ENCODE measurements at regions not wholly inside any gene's neighbourhood (a gene's known extent, or its start where the extent isn't known, plus 50 kb on each side); places are given as distances from the start of the nearest gene placed in this dataset.

DNA sequence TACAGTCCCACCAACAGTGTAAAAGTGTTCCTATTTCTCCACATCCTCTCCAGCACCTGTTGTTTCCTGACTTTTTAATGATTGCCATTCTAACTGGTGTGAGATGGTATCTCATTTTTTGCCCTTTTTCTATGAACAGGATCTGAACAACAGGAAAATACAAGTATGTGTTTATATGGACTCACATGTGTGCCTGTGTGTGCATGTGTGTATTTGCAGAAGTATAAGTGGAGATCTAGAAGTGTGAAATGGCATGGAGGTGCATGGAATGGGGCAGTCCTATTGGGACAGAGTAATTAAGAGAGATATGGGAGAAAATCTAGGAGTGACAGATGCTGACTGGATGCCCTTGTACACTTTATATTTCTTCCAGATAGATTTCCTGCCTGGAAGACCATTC is 111.6 kb upstream of the PCGF5 start:
- Histone ChIP-seq H3K9me3 (no peaks in the 10 kb centered on the region), H3K4me3 (ENCODE audit: control insufficient read depth in 1 of 2, extremely low read depth in 1 of 2, low read length in 1 of 2) (no peak overlapping the region), H3K4me1 (ENCODE audit: control insufficient read depth in 1 of 2, extremely low read depth in 1 of 2, insufficient read depth in 2 of 2, low read length in 2 of 2) (peaks cover 2 to 3% of the 10 kb centered on the region in 2 experiments), H3K27me3 (replicated peaks in 1 of 2; ENCODE audit: control insufficient read depth in 2 of 2, extremely low read depth in 1 of 2, insufficient read depth in 2 of 2, low read length in 1 of 2) (no peaks in the 10 kb centered on the region), H3K27ac (ENCODE audit: low read length) (no peak overlapping the region), H3K36me3 (ENCODE audit: control insufficient read depth in 2 of 2, extremely low read depth in 1 of 2, insufficient read depth in 1 of 2, low read length in 1 of 2) (no peaks in the 10 kb centered on the region)
- ChIA-PET CTCF (interaction anchor here in 1 of 2 donors (0.6 kb wide), 1 partner anchor 20 kb away, joined by 3 read pairs; no protein-coding TSS in a partner anchor), POLR2A (no interaction called here)
- Mint-ChIP-seq H3K4me1 (peaks cover 3 to 12% (median 11%) of the 10 kb centered on the region in 3 donors), H3K36me3 (no peaks in the 10 kb centered on the region), H3K27me3 (peaks cover 0 to 2% of the 10 kb centered on the region in 2 donors), H3K27ac (no peak overlapping the region), H3K9me3 (peaks cover 0 to 6% (median 0%) of the 10 kb centered on the region in 3 donors), H3K4me3 (no peak overlapping the region)
- ATAC-seq (replicated peaks in 1 of 4) (no peak), DNase-seq (no peak)

DNA sequence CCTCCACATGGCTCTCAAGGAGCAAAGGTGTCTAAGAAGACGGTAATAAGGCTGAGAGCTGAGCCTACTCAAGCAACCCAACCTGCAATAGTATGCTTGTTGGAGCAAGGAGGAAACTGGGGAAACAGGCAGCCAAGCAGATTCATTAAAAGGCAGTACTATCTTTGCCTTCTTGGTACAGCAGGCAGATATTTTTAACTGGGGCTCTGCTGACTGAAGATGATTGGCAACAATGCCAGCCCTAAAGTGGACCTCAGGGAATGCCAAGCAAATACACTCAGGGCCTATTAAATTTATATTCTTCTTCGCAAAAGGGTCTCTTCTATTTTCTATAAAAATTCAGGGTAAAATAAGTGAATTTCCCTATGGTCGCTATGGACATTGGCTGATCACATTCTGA is 109.4 kb upstream of the PCGF5 start:
- POLR2A ChIA-PET: no interaction called here
- H3K4me3 ChIP-seq (ENCODE audit: control insufficient read depth in 1 of 2, extremely low read depth in 1 of 2, low read length in 1 of 2): no peak overlapping the region
- no peaks in the 10 kb centered on the region for H3K9me3 ChIP-seq
- no peaks in the 10 kb centered on the region for H3K27me3 ChIP-seq (replicated peaks in 1 of 2; ENCODE audit: control insufficient read depth in 2 of 2, extremely low read depth in 1 of 2, insufficient read depth in 2 of 2, low read length in 1 of 2)
- peaks cover 0 to 2% of the 10 kb centered on the region in 2 donors for H3K27me3 Mint-ChIP-seq
- no peaks in the 10 kb centered on the region for H3K4me1 Mint-ChIP-seq
- H3K27ac Mint-ChIP-seq: no peak overlapping the region
- H3K36me3 ChIP-seq (ENCODE audit: control insufficient read depth in 2 of 2, extremely low read depth in 1 of 2, insufficient read depth in 1 of 2, low read length in 1 of 2): no peaks in the 10 kb centered on the region
- ATAC-seq (replicated peaks in 1 of 4): no peak
- H3K9me3 Mint-ChIP-seq: peaks cover 0 to 6% (median 0%) of the 10 kb centered on the region in 3 donors
- H3K27ac ChIP-seq (ENCODE audit: low read length): no peak overlapping the region
- WGBS (ENCODE audit: insufficient coverage): no CpG with 5 or more reads among the region's 3 CpGs
- no peak overlapping the region for H3K4me3 Mint-ChIP-seq
- CTCF ChIA-PET: no interaction called here
- H3K4me1 ChIP-seq (ENCODE audit: control insufficient read depth in 1 of 2, extremely low read depth in 1 of 2, insufficient read depth in 2 of 2, low read length in 2 of 2): no peaks in the 10 kb centered on the region
- no peaks in the 10 kb centered on the region for H3K36me3 Mint-ChIP-seq
- DNase-seq: no peak

DNA sequence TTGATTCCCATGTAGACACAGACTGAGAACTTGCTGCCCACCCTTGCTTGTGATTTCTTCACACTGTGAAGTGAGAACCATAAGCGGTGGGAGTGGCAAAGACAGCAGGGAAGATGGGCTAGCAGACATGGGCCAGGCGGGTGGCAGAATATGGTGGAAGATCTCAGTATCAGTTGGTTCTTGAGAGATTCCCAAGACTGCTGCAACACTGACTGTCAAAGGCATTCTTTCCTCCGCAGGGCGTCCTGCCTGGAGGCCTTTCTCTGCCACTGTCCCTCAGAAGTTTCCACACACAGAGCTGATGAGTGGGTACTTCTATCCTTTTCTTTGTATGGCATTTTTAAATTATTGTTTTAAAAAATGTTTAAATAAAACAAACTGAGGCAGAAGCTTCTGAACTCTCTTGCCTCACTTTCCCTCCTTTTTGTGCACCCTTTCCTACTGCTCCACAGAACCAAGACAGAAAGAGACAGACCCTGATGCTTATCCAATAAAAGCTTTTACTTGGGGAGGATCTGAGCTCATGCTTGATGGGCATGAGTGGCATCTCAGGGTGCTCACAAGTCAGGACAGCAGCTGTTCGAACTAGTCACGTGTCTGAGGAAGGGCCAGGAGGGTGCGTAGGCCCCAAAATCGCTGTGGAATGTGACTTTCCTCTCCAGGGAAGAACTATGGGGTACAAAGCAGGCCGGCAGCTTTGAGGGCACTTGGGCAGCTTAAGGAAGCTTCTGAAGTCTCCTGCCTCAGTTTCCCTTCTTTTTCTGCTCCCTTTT is 104.7 kb upstream of the PCGF5 start:
- no peak overlapping the region for H3K27ac Mint-ChIP-seq
- Histone ChIP-seq H3K4me1 (ENCODE audit: control insufficient read depth in 1 of 2, extremely low read depth in 1 of 2, insufficient read depth in 2 of 2, low read length in 2 of 2) (no peaks in the 10 kb centered on the region), H3K27ac (ENCODE audit: low read length) (no peak overlapping the region), H3K9me3 (no peaks in the 10 kb centered on the region), H3K27me3 (replicated peaks in 1 of 2; ENCODE audit: control insufficient read depth in 2 of 2, extremely low read depth in 1 of 2, insufficient read depth in 2 of 2, low read length in 1 of 2) (no peaks in the 10 kb centered on the region), H3K4me3 (ENCODE audit: control insufficient read depth in 1 of 2, extremely low read depth in 1 of 2, low read length in 1 of 2) (no peak overlapping the region), H3K36me3 (ENCODE audit: control insufficient read depth in 2 of 2, extremely low read depth in 1 of 2, insufficient read depth in 1 of 2, low read length in 1 of 2) (no peaks in the 10 kb centered on the region)
- ChIA-PET CTCF (interaction anchor here in 1 of 2 donors (1.0 kb wide), 1 partner anchor 135 kb away, joined by 3 read pairs; no protein-coding TSS in a partner anchor), POLR2A (interaction anchor here in 1 of 2 donors (0.7 kb wide), 1 partner anchor 102 kb away, joined by 3 read pairs; no protein-coding TSS in a partner anchor)
- ATAC-seq (replicated peaks in 1 of 4) (no peak), DNase-seq (no peak)
- 95% methylated on average over 6 of the region's 9 CpGs for WGBS (ENCODE audit: insufficient coverage)
- H3K9me3 Mint-ChIP-seq: no peaks in the 10 kb centered on the region
- no peaks in the 10 kb centered on the region for H3K4me1 Mint-ChIP-seq
- no peaks in the 10 kb centered on the region for H3K36me3 Mint-ChIP-seq
- no peak overlapping the region for H3K4me3 Mint-ChIP-seq
- H3K27me3 Mint-ChIP-seq: no peaks in the 10 kb centered on the region

GRCh38 chr10:91117505-91117904 is 103.0 kb upstream of the PCGF5 start:
- WGBS (ENCODE audit: insufficient coverage): no CpG with 5 or more reads among the region's 2 CpGs
- H3K4me3 Mint-ChIP-seq: no peak overlapping the region
- Histone ChIP-seq H3K4me1 (ENCODE audit: control insufficient read depth in 1 of 2, extremely low read depth in 1 of 2, insufficient read depth in 2 of 2, low read length in 2 of 2) (no peaks in the 10 kb centered on the region), H3K9me3 (no peaks in the 10 kb centered on the region), H3K4me3 (ENCODE audit: control insufficient read depth in 1 of 2, extremely low read depth in 1 of 2, low read length in 1 of 2) (no peak overlapping the region), H3K27me3 (replicated peaks in 1 of 2; ENCODE audit: control insufficient read depth in 2 of 2, extremely low read depth in 1 of 2, insufficient read depth in 2 of 2, low read length in 1 of 2) (no peaks in the 10 kb centered on the region), H3K36me3 (ENCODE audit: control insufficient read depth in 2 of 2, extremely low read depth in 1 of 2, insufficient read depth in 1 of 2, low read length in 1 of 2) (no peaks in the 10 kb centered on the region), H3K27ac (ENCODE audit: low read length) (no peak overlapping the region)
- no peaks in the 10 kb centered on the region for H3K36me3 Mint-ChIP-seq
- no peaks in the 10 kb centered on the region for H3K9me3 Mint-ChIP-seq
- H3K4me1 Mint-ChIP-seq: no peaks in the 10 kb centered on the region
- DNase-seq: no peak
- no peak overlapping the region for H3K27ac Mint-ChIP-seq
- ChIA-PET CTCF (interaction anchor here in 1 of 2 donors (0.6 kb wide), 1 partner anchor 1575 kb away, joined by 3 read pairs; no protein-coding TSS in a partner anchor), POLR2A (no interaction called here)
- ATAC-seq (replicated peaks in 1 of 4): no peak
- H3K27me3 Mint-ChIP-seq: peaks cover 0 to under 1% of the 10 kb centered on the region in 2 donors

DNA sequence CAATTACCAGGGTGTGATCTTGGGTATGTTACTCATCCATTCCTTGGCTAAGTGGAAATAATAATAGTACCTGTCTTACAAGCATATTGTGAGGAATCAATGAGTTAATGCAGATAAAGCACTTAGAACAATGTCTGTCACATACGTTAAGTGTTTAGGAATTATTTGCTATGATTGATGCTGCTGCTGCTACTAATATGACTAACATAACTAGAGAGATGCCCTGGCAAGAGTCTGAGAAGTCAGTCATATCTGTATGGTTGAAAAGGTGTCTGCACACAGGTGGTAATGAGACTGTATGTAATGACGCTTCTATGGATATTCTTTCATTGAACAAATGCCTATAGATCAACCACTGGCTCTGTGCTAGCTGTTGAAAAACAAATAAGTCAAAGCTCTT is 100.1 kb upstream of the PCGF5 start:
- H3K27me3 ChIP-seq (replicated peaks in 1 of 2; ENCODE audit: control insufficient read depth in 2 of 2, extremely low read depth in 1 of 2, insufficient read depth in 2 of 2, low read length in 1 of 2): no peaks in the 10 kb centered on the region
- Mint-ChIP-seq H3K27ac (no peak overlapping the region), H3K9me3 (no peaks in the 10 kb centered on the region), H3K27me3 (peaks cover 3 to 4% of the 10 kb centered on the region in 2 donors), H3K36me3 (no peaks in the 10 kb centered on the region), H3K4me1 (no peaks in the 10 kb centered on the region), H3K4me3 (no peak overlapping the region)
- ChIA-PET POLR2A (no interaction called here), CTCF (interaction anchor here in 1 of 2 donors (1.4 kb wide), 1 partner anchor 130 kb away, joined by 9 read pairs; no protein-coding TSS in a partner anchor)
- H3K4me3 ChIP-seq (ENCODE audit: control insufficient read depth in 1 of 2, extremely low read depth in 1 of 2, low read length in 1 of 2): no peak overlapping the region
- H3K9me3 ChIP-seq: no peaks in the 10 kb centered on the region
- WGBS (ENCODE audit: insufficient coverage): 50% methylated on average over 1 of the region's 2 CpGs
- DNase-seq: no peak
- no peaks in the 10 kb centered on the region for H3K4me1 ChIP-seq (ENCODE audit: control insufficient read depth in 1 of 2, extremely low read depth in 1 of 2, insufficient read depth in 2 of 2, low read length in 2 of 2)
- H3K27ac ChIP-seq (ENCODE audit: low read length): no peak overlapping the region
- H3K36me3 ChIP-seq (ENCODE audit: control insufficient read depth in 2 of 2, extremely low read depth in 1 of 2, insufficient read depth in 1 of 2, low read length in 1 of 2): no peaks in the 10 kb centered on the region
- no peak for ATAC-seq (replicated peaks in 1 of 4)

DNA sequence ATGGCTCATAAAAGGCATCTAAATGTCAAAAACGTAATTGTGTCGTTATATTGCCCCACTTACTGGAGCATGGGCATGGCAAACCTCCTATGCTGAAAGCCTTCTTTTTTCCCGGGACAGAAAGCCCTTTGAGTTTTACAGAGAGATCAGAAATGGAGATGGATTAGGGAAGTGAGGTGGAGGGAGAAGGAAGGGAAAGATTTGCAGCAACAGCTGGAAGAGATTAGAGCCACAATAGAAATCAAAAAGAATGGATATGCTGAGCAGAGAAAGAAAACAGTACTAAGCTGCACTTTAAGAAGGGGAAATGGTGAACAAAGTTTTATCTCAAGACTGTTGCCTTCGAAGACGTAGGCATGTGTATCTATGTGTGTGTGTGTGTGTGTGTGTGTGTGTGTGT is 97.2 kb upstream of the PCGF5 start:
- no peaks in the 10 kb centered on the region for H3K4me1 ChIP-seq (ENCODE audit: control insufficient read depth in 1 of 2, extremely low read depth in 1 of 2, insufficient read depth in 2 of 2, low read length in 2 of 2)
- H3K4me3 ChIP-seq (ENCODE audit: control insufficient read depth in 1 of 2, extremely low read depth in 1 of 2, low read length in 1 of 2): no peak overlapping the region
- ChIA-PET POLR2A (no interaction called here), CTCF (no interaction called here)
- ATAC-seq (replicated peaks in 1 of 4): no peak
- Mint-ChIP-seq H3K9me3 (peaks cover 0 to 4% (median 0%) of the 10 kb centered on the region in 3 donors), H3K27ac (no peak overlapping the region), H3K27me3 (peaks cover 3 to 4% of the 10 kb centered on the region in 2 donors), H3K4me3 (no peak overlapping the region), H3K36me3 (no peaks in the 10 kb centered on the region), H3K4me1 (peaks cover 0 to 5% (median 3%) of the 10 kb centered on the region in 3 donors)
- 54% methylated on average over 4 of the region's 5 CpGs for WGBS (ENCODE audit: insufficient coverage)
- no peaks in the 10 kb centered on the region for H3K36me3 ChIP-seq (ENCODE audit: control insufficient read depth in 2 of 2, extremely low read depth in 1 of 2, insufficient read depth in 1 of 2, low read length in 1 of 2)
- no peak overlapping the region for H3K27ac ChIP-seq (ENCODE audit: low read length)
- no peaks in the 10 kb centered on the region for H3K27me3 ChIP-seq (replicated peaks in 1 of 2; ENCODE audit: control insufficient read depth in 2 of 2, extremely low read depth in 1 of 2, insufficient read depth in 2 of 2, low read length in 1 of 2)
- H3K9me3 ChIP-seq: no peaks in the 10 kb centered on the region
- DNase-seq: no peak
